Iris pigment epithelial cell (primary cell): ENCODE measurements at regions not wholly inside any gene's neighbourhood (a gene's known extent, or its start where the extent isn't known, plus 50 kb on each side); places are given as distances from the start of the nearest gene placed in this dataset.
"Not testable (repeated sequence)": the region's sequence is repeated elsewhere in the genome, so short reads cannot be mapped to it uniquely, and the experiment has no call there.

Experiments used
- DNase-seq: peaks from one replicate; pipeline ENCODE4 v3.0.0-alpha.2; 2011; ENCODE audit warnings: low read depth

- DNase-seq, result no peak
Measured at GRCh38 chr13:89214185-89214584, 1543.0 kb downstream of the SLITRK5 start.

DNA sequence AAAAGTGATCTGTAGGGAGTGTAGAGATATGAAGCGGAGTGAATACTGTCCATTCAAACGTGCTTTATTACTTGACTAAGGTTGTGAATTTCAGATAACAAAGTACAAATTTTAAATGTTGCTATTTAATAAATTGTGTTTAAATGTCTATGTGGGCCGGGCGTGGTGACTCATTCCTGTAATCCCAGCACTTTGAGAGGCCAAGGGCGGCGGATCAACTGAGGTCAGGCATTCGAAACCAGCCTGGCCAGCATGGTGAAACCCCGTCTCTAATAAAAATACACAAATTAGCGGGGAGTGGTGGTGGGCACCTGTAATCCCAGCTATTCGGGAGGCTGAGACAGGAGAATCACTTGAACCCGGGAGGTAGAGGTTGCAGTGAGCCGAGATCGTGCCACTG lies 1544.1 kb downstream of the SLITRK5 start:
- DNase-seq, result not testable (repeated sequence)

- DNase-seq, result no peak
Measured at GRCh38 chr13:89217813-89218212, 1546.6 kb downstream of the SLITRK5 start.

- DNase-seq, result no peak
Measured at GRCh38 chr13:89221557-89222158, 1550.5 kb downstream of the SLITRK5 start.

DNA sequence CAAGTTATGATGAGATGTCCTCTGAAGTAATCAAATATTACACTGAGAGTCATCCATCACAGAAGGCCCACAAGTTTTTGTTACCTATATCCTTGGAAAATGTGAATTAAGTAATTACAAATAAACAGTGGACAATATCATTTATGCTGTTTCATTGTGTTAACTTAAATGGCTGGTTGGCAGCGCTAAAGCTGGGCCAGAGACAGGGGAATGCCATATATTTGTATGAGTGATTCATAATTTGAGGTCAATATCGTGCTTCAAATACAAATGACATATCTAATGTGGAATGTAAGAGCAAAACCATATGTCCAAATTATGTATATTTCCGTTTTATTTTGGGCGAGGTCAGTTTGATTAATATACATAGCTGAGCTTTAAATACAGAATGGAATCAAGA lies 1556.2 kb downstream of the SLITRK5 start:
- DNase-seq, result peak; percentile 13

GRCh38 chr13:89238496-89238895 lies 1567.3 kb downstream of the SLITRK5 start:
- no peak for DNase-seq

DNA sequence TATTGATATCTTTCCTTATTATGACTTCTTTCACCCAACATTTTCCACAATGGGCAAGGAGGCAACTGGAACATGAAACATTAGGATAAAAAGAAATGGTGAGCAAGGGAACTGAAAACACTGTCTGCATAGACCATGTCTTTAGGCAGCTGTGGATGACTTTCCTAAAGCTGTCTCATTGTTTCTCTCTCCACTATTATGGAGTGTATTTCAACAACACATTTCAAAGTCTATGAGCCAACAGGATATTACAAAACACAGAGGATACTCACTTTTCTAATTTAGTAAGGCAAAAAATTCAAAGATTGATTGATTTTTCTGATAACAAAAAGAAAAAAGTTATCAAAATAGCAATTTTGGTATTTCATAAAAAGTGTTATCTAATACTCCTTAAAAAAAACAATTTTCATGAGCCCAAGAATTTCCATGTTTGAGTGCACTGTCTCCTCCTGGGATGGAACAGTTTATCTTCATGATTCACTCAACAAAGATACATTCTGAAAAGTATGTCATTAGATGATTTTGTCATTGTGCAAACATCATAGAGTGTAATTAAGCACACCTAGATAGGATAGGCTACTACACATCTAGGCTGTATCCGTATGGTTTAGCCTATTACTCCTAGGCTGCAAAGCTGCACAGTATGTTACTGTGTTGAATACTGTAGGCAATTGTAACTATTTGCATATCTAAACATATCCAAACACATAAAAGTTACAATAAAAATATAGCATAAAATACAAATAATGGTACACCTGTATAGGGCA lies 1568.4 kb downstream of the SLITRK5 start:
- DNase-seq, result no peak

DNA sequence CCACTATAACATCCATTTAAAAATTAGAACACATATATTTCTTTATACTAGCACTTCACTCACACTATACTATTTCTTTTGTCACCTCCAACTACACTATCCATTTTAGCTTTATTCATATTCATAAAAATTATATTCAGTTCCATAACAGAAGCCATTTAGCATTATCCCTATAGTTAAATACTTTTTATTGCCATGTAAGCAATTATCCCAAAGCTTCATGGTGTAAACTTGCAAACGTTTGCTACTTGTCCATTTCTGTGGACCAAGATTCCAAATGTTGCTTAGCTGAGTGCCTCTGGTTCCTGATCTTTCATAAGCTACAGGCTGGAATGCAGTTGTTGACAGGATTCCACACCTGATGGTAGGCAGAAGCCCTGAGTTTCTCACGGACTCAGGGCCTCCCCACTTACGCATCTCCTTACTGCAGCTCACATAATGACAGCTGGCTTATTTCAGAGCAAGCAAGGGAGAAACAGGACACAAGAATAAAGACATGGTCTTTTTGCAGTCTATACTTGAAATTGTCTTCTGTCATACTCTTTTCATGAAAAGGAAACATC lies 1584.8 kb downstream of the SLITRK5 start:
- DNase-seq, result no peak

DNA sequence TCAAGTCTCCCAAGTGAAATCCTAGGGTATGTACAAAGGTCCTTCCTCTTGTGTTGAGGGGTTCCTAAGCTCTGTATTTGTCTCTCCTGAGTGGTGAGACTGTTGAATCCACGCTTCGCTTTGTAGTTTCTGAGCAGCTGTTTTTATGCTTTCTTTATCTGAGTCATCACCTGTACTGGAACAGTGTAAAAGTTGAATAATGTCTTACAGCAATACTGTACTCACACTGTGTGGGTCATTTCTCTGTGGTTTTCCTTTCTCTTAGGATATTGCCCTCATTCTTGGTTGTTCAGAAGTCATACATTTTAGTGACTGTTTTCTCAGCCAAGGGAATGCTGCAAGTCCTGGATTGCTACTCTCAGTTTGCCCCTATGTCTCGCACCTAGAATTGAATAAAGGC lies 1596.6 kb downstream of the SLITRK5 start:
- DNase-seq, result peak; percentile 5

GRCh38 chr13:89269737-89270136 lies 1598.6 kb downstream of the SLITRK5 start:
- no peak for DNase-seq

DNA sequence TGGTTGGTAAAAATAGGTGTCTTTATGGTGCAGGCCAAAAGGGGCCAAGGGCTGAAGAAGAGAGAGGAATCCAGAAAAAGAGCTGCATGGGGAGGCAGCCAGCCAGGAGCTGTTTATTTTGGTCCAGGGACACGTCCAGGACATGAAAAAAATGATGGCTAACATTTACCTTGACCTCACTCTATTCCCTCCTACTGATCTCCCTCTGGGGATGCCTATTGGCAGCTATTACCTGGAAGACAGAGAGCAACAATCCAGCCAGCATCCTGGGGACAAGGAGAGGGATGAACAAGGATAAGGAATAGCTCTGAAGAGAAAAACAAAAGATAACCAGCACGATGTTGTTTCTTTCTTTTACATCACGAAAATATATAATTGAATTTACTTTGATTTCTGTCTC lies 1599.6 kb downstream of the SLITRK5 start:
- DNase-seq, result no peak

DNA sequence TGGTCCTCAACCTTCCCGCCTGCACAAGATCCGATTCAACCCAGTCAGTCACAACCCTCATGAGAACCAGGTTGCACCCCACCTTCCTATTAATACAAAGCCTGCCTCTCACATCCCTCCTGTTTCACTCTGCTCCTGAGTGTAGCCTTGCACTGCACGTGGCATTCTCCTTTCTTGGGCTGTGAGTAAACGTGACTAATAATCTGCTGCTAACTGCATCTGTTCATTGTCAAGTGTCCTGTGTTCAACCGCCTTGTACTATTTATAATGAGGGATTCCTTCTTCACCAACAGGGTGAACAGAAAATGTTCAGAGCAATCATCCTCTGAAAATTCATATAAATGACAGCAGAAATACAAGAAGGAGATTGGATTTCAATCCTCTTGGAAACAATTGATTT lies 1608.2 kb downstream of the SLITRK5 start:
- no peak for DNase-seq

GRCh38 chr13:89281331-89281730 lies 1610.2 kb downstream of the SLITRK5 start:
- DNase-seq, result no peak

DNA sequence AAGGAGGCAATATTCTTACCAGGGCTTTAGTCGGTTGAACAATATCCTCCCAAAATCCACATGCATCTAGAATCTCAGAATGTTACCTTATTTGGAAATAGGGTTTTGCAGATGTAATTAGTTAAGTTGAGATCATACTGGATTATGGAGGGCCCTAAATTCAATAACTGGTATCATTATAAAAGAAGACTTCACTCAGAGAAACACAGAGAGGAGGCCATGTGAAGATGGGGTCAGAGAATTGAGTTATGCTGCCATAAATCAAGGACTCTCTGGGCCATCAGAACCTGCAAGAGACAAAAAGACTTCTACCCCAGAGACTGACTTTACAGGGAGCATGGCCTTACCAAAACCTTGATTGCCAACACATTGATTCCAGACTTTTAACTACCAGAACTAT lies 1611.1 kb downstream of the SLITRK5 start:
- no peak for DNase-seq

DNA sequence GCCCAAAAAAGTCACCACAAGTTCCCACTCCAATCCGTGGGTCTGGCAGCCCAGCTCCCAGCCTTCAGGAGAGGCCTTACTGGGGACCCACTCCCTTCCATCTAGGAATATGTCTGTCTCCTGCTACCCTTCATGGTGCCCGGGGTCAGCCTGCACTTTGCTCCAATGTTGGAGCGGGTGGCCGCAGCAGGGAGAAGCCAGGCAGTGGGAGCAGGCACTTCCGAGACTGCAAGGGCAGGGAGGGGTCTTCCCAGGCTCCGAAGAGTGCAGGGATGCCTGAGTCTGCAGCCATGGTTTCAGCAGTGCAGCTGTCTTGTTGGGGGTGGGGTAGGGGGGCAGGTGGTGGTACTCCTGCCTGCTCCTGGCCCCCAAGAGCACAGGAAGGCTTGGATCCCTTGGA lies 1616.2 kb downstream of the SLITRK5 start:
- no peak for DNase-seq

- no peak for DNase-seq
Measured at GRCh38 chr13:89294115-89294867, 1623.1 kb downstream of the SLITRK5 start.

DNA sequence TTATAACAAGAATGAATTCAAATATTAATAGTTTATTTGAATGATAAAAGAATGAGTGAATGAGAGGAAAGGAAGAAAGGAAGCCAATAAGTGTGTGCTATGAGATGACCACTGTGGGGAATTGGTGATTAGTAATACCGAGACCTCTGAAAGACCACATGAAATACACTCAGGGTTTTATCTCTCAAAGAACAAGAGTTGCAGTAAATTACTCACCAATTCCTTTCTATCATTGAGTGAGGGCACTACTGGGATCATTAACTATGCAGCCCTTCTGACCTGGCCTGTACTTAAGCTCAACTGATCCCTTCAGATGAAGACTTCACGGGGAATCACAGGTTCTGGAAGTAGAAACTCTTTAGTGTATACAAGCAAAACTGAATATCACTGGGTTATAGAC lies 1636.1 kb downstream of the SLITRK5 start:
- DNase-seq, result no peak

GRCh38 chr13:89310943-89311672 lies 1639.9 kb downstream of the SLITRK5 start:
- no peak for DNase-seq

GRCh38 chr13:89315287-89315686 lies 1644.1 kb downstream of the SLITRK5 start:
- DNase-seq, result no peak

DNA sequence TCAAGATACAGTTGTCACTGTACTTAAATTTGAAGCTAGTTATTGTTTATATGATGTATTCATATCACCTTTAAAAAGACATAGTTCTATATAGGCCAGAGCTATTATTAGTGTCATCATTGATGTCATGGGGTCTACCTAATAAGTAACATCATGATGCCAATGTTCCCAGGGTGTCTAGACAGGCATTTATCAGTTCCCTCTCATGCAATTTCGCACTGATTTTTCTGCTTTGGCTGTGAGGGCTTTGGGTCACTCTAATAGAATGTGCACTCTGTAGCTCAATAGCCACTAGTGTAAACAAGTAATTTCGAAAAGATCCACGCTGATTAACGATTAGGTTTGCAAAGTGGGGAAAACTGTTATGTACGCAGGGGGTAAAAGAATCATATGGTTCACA lies 1651.3 kb downstream of the SLITRK5 start:
- DNase-seq, result no peak

DNA sequence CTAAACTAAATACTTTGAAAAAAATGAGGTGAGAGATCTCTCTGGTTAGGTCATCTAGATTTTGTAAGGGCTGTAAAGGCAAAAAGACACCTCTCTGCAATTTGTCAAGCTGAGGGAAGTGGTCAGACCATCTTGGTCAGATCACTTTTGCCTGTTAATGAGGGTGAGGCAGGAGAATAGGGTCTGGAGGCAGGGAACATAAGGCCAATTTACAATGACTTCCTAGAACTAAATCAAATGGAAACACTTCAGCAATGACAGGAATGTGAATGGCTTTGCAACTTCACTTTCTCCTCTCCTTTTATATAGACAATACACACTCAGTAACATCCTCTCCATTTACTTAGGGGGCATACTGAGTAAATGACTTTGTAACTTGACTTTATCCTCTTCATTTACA lies 1653.4 kb downstream of the SLITRK5 start:
- DNase-seq, result no peak

DNA sequence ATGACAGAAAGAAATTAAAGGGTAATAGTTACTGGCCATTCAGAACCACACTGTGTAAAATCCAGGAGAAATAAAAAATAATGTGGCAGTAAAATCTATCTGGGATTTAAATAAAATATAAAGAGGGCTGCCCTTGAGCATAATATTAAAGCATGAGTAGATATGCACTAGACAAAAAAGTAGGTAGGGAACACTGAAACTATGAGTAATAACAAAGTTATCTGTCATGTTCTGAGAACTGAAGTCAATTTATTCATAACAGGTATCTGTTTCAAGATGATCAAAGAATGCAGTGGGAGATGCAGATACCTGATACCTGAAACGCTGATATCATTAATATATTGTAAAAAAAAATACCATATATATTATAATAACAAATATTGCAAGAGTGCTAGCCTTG lies 1672.0 kb downstream of the SLITRK5 start:
- DNase-seq, result no peak
